ENCODE measurements at regions not wholly inside any gene's neighbourhood (a gene's known extent, or its start where the extent isn't known, plus 50 kb on each side); places are given as distances from the start of the nearest gene placed in this dataset.

DNA sequence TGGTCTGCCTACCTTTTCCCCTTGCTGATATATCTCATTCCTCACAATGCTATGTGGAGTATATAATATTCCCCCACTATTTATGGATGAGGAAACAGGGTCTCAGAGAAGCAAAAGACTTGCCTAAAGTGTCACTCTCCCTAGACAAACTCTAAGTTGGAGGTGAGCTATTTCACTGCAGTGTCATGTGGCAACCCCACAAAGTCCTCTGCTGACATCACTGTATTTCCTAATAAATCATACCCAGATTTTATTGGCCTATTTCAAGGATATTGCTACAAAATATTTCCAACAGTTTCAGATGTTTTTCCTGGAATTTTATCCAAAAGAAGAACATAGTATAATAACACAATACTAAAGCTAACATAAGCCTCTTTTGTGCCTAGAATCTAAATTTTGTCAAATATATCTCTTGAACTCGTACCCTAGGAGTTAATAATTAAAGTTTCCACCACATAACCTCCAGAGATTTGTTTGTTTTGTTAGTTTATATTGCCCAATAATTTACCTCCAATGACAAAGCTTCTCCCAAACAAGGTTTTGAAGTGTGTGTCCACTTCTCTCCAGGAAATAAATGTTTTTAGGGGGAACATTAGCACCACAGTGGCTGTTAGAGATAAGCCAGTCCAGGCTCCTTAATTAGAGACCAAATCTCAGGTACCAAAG, 215.1 kb downstream of the ASCL1 start:
- WGBS, 2 donors = 16 to 30% methylated on average over 1 of the region's 1 CpG
- no peak for ATAC-seq (ENCODE audit: insufficient read depth, low FRiP score)
- no peak for DNase-seq
- Histone ChIP-seq H3K9me3 (ENCODE audit: control insufficient read depth in 4 of 4, insufficient read depth in 3 of 4, low read length in 3 of 4) (no peaks in the 10 kb centered on the region), H3K4me3 (no peak overlapping the region), H3K27me3 (ENCODE audit: control insufficient read depth in 3 of 3, insufficient read depth in 3 of 3, low read length in 2 of 3) (no peaks in the 10 kb centered on the region), H3K9ac (ENCODE audit: insufficient read depth in 1 of 2, low read length in 2 of 2) (no peak overlapping the region), H3K4me1 (ENCODE audit: control insufficient read depth in 5 of 5, insufficient read depth in 5 of 5, low read length in 5 of 5) (no peaks in the 10 kb centered on the region), H3K27ac (ENCODE audit: low read depth in 1 of 2, low read length in 1 of 2) (no peak overlapping the region), H3K36me3 (ENCODE audit: control insufficient read depth in 4 of 4, insufficient read depth in 4 of 4, low read length in 4 of 4) (no peaks in the 10 kb centered on the region)
- no peak for TF ChIP-seq CTCF (IDR thresholded peaks at IDR 0.05; ENCODE audit: control extremely low read depth, extremely low read depth)

DNA sequence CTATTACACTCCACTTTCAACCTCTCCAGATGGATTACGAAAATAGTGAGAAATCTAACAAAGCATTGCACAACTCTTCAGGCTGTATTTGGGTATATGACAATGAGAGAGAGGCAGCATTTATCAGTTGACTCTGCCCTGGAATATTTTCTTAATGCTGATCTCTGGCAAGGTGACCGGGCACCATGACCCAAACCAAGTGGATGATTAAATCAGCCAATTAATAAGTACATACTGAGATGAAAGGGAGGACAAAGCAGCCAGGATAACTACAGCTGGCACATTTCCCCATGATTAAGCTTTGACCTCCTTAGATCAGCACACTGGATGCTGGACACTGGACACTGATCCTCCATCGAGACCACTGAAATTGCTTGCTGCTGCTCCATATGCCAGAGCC, 218.2 kb downstream of the ASCL1 start:
- no peak for TF ChIP-seq CTCF (IDR thresholded peaks at IDR 0.05; ENCODE audit: control extremely low read depth, extremely low read depth)
- ATAC-seq (ENCODE audit: insufficient read depth, low FRiP score) (no peak), DNase-seq (no peak)
- H3K27me3 ChIP-seq (ENCODE audit: control insufficient read depth in 3 of 3, insufficient read depth in 3 of 3, low read length in 2 of 3) = no peaks in the 10 kb centered on the region
- H3K9me3 ChIP-seq (ENCODE audit: control insufficient read depth in 4 of 4, insufficient read depth in 3 of 4, low read length in 3 of 4) = no peaks in the 10 kb centered on the region
- H3K9ac ChIP-seq (ENCODE audit: insufficient read depth in 1 of 2, low read length in 2 of 2) = no peak overlapping the region
- H3K4me1 ChIP-seq (ENCODE audit: control insufficient read depth in 5 of 5, insufficient read depth in 5 of 5, low read length in 5 of 5) = no peaks in the 10 kb centered on the region
- H3K4me3 ChIP-seq = no peak overlapping the region
- no peaks in the 10 kb centered on the region for H3K36me3 ChIP-seq (ENCODE audit: control insufficient read depth in 4 of 4, insufficient read depth in 4 of 4, low read length in 4 of 4)
- WGBS, 2 donors = 82 to 97% methylated on average over 3 of the region's 3 CpGs
- no peak overlapping the region for H3K27ac ChIP-seq (ENCODE audit: low read depth in 1 of 2, low read length in 1 of 2)

- H3K9ac ChIP-seq (ENCODE audit: insufficient read depth in 1 of 2, low read length in 2 of 2) = no peak overlapping the region
- WGBS, 2 donors = 83 to 86% methylated on average over 14 of the region's 14 CpGs
- no peak for ATAC-seq (ENCODE audit: insufficient read depth, low FRiP score)
Observed at GRCh38 chr12:103177639-103178255, 220.3 kb downstream of the ASCL1 start.

More at GRCh38 chr12:103177639-103178255, 220.3 kb downstream of the ASCL1 start:
- Histone ChIP-seq H3K27me3 (ENCODE audit: control insufficient read depth in 3 of 3, insufficient read depth in 3 of 3, low read length in 2 of 3) (no peaks in the 10 kb centered on the region), H3K36me3 (ENCODE audit: control insufficient read depth in 4 of 4, insufficient read depth in 4 of 4, low read length in 4 of 4) (no peaks in the 10 kb centered on the region), H3K4me3 (no peak overlapping the region), H3K27ac (ENCODE audit: low read depth in 1 of 2, low read length in 1 of 2) (no peak overlapping the region), H3K4me1 (ENCODE audit: control insufficient read depth in 5 of 5, insufficient read depth in 5 of 5, low read length in 5 of 5) (no peaks in the 10 kb centered on the region), H3K9me3 (ENCODE audit: control insufficient read depth in 4 of 4, insufficient read depth in 3 of 4, low read length in 3 of 4) (no peaks in the 10 kb centered on the region)
- DNase-seq = no peak
- TF ChIP-seq CTCF (IDR thresholded peaks at IDR 0.05; ENCODE audit: control extremely low read depth, extremely low read depth) = no peak
